GM23338 (cell line): ENCODE measurements at regions not wholly inside any gene's neighbourhood (a gene's known extent, or its start where the extent isn't known, plus 50 kb on each side); places are given as distances from the start of the nearest gene placed in this dataset.

ENCODE experiments used
- CTCF ChIP-seq, 2 experiments: fragments of 200-600 bp in 1 of 2; sonication (generic) in 1 of 2; conservative IDR thresholded peaks; 2 replicates each; pipeline versions ENCODE4 v1.5.1 to v1.6.1; 2016 to 2017; ENCODE audit warnings: antibody characterized with exemption in 2 of 2, low read depth in 2 of 2, mild to moderate bottlenecking in 2 of 2, moderate library complexity in 1 of 2
- EZH2 ChIP-seq: fragments of 200-600 bp; sonication (generic); IDR thresholded peaks from one replicate; pipeline ENCODE4 v1.8.0; 2017; ENCODE audit warnings: antibody characterized with exemption, mild to moderate bottlenecking, low read depth; ENCODE audit not compliant: unreplicated experiment
- POLR2AphosphoS5 ChIP-seq: IDR thresholded peaks from 2 replicates; pipeline ENCODE4 v1.6.1; 2016; ENCODE audit warnings: antibody characterized with exemption, low read depth
- TF ChIP-seq, protein P1 (sequence below): IDR thresholded peaks from one replicate; pipeline ENCODE4 v1.6.1; 2018; ENCODE audit warnings: antibody characterized with exemption; ENCODE audit not compliant: unreplicated experiment

DNA sequence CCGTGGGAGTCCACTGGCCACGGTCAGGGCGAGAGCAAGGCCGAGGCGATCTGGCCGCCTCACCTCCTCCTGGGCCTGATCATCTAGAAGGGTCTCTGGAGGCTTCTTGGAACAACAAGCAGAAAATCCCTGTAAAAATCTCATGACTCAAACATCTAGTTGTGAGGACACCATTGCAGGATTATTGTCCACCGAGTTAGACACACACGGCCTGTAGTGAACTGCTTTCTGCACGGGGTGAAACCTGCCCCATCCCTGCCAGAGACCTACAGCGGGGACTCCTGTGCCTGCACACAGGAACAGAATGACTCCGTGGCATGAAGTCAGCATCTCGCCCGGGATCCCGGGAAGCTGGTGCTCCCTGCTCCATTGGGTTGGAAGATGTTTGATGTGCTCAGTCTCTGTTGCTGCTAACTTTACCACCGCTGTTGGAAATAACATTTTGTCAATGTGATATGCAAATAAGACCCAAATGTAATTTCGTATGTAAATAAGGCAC is 267.0 kb upstream of the TCERG1L start:
- TF ChIP-seq, protein P1, sequence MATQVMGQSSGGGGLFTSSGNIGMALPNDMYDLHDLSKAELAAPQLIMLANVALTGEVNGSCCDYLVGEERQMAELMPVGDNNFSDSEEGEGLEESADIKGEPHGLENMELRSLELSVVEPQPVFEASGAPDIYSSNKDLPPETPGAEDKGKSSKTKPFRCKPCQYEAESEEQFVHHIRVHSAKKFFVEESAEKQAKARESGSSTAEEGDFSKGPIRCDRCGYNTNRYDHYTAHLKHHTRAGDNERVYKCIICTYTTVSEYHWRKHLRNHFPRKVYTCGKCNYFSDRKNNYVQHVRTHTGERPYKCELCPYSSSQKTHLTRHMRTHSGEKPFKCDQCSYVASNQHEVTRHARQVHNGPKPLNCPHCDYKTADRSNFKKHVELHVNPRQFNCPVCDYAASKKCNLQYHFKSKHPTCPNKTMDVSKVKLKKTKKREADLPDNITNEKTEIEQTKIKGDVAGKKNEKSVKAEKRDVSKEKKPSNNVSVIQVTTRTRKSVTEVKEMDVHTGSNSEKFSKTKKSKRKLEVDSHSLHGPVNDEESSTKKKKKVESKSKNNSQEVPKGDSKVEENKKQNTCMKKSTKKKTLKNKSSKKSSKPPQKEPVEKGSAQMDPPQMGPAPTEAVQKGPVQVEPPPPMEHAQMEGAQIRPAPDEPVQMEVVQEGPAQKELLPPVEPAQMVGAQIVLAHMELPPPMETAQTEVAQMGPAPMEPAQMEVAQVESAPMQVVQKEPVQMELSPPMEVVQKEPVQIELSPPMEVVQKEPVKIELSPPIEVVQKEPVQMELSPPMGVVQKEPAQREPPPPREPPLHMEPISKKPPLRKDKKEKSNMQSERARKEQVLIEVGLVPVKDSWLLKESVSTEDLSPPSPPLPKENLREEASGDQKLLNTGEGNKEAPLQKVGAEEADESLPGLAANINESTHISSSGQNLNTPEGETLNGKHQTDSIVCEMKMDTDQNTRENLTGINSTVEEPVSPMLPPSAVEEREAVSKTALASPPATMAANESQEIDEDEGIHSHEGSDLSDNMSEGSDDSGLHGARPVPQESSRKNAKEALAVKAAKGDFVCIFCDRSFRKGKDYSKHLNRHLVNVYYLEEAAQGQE: no peak
- TF ChIP-seq CTCF (conservative IDR thresholded peaks at IDR 0.05; ENCODE audit: low read depth in 2 of 2) (no peak), EZH2 (no peak), POLR2AphosphoS5 (no peak)
